Mesendoderm (in vitro differentiated cells): ENCODE measurements at regions not wholly inside any gene's neighbourhood (a gene's known extent, or its start where the extent isn't known, plus 50 kb on each side); places are given as distances from the start of the nearest gene placed in this dataset.
"Not testable (repeated sequence)": the region's sequence is repeated elsewhere in the genome, so short reads cannot be mapped to it uniquely, and the experiment has no call there.

Experiments
- DNase-seq: peaks from one replicate; pipeline ENCODE4 v3.0.0; 2013
- H2AK5ac ChIP-seq: 2 replicates; pipeline ENCODE4 v1.6.1; 2013; ENCODE audit warnings: low read length, inconsistent platforms
- H2BK120ac ChIP-seq: 2 replicates; pipeline ENCODE4 v1.6.1; 2013; ENCODE audit warnings: low read depth, mild to moderate bottlenecking, low read length, moderate library complexity, mixed read lengths
- H2BK15ac ChIP-seq: replicated peaks from 2 replicates; pipeline ENCODE4 v1.6.1; 2013; ENCODE audit warnings: low read depth, mild to moderate bottlenecking, moderate library complexity
- H2BK5ac ChIP-seq: 2 replicates; pipeline ENCODE4 v1.6.1; 2013; ENCODE audit warnings: low read length, inconsistent platforms
- H3K18ac ChIP-seq: 2 replicates; pipeline ENCODE4 v1.6.1; 2013; ENCODE audit warnings: mild to moderate bottlenecking, low read length, mixed read lengths
- H3K23ac ChIP-seq: one replicate; pipeline ENCODE4 v1.6.1; 2013; ENCODE audit warnings: low read length
- H3K27ac ChIP-seq: 2 replicates; pipeline ENCODE4 v1.5.1; 2013; ENCODE audit warnings: low read depth, mild to moderate bottlenecking, inconsistent platforms, low read length, moderate library complexity
- H3K27me3 ChIP-seq: 2 replicates; pipeline ENCODE4 v1.6.1; 2013; ENCODE audit warnings: low read length, control low read depth, mild to moderate bottlenecking, inconsistent platforms; ENCODE audit not compliant: insufficient read depth, poor library complexity
- H3K36me3 ChIP-seq: 2 replicates; pipeline ENCODE4 v1.6.1; 2013; ENCODE audit warnings: low read length, inconsistent platforms; ENCODE audit not compliant: control insufficient read depth, insufficient read depth
- H3K4ac ChIP-seq: one replicate; pipeline ENCODE4 v1.6.1; 2013; ENCODE audit warnings: low read depth, mild to moderate bottlenecking, low read length, moderate library complexity
- H3K4me1 ChIP-seq: 2 replicates; pipeline ENCODE4 v1.6.1; 2013; ENCODE audit warnings: low read depth, low read length, inconsistent platforms; ENCODE audit not compliant: control insufficient read depth
- H3K4me2 ChIP-seq: 2 replicates; pipeline ENCODE4 v1.6.1; 2013; ENCODE audit warnings: low read length
- H3K4me3 ChIP-seq: 2 replicates; pipeline ENCODE4 v1.5.1; 2013; ENCODE audit warnings: mild to moderate bottlenecking, low read length
- H3K56ac ChIP-seq: one replicate; pipeline ENCODE4 v1.6.1; 2013; ENCODE audit warnings: low read length
- H3K79me1 ChIP-seq: 2 replicates; pipeline ENCODE4 v1.6.1; 2013; ENCODE audit warnings: low read length, inconsistent platforms
- H3K79me2 ChIP-seq: 2 replicates; pipeline ENCODE4 v1.6.1; 2013; ENCODE audit warnings: mild to moderate bottlenecking, low read length; ENCODE audit not compliant: control insufficient read depth, insufficient read depth
- H3K9ac ChIP-seq: 2 replicates; pipeline ENCODE4 v1.6.1; 2013; ENCODE audit warnings: low read length, inconsistent platforms
- H4K5ac ChIP-seq: one replicate; pipeline ENCODE4 v1.6.1; 2013; ENCODE audit warnings: low read length
- H4K8ac ChIP-seq: one replicate; pipeline ENCODE4 v1.6.1; 2013; ENCODE audit warnings: low read depth, mild to moderate bottlenecking, control low read depth, low read length, moderate library complexity
- WGBS: extraction: QIAGEN DNeasy Blood & Tissue Kit; methylation state at CpG from one replicate; pipeline ENCODE4 v1.1.7; 2013; ENCODE audit warnings: low lambda C conversion rate, missing lambda C conversion rate; ENCODE audit not compliant: insufficient coverage; ENCODE audit errors: extremely low coverage; 5-methylcytosine and 5-hydroxymethylcytosine counted together

- not testable (repeated sequence) for H3K56ac ChIP-seq, H3K4me2 ChIP-seq, H3K4me1 ChIP-seq, H3K79me2 ChIP-seq, H2BK120ac ChIP-seq, H3K9ac ChIP-seq, H3K36me3 ChIP-seq, H3K27me3 ChIP-seq, H4K5ac ChIP-seq, H3K23ac ChIP-seq, H2BK5ac ChIP-seq, DNase-seq, H4K8ac ChIP-seq, H3K4ac ChIP-seq, H2BK15ac ChIP-seq, H2AK5ac ChIP-seq, H3K27ac ChIP-seq, H3K4me3 ChIP-seq, H3K79me1 ChIP-seq, H3K18ac ChIP-seq
- no CpG with 5 or more reads among the region's 5 CpGs for WGBS
These were observed 68.9 kb downstream of the CCDC74A start for GRCh38 chr2:131596561-131596960.

GRCh38 chr2:131602444-131602843, 74.8 kb downstream of the CCDC74A start:
- H3K23ac ChIP-seq, DNase-seq, H3K4me3 ChIP-seq, H3K4ac ChIP-seq, H2BK5ac ChIP-seq, H4K5ac ChIP-seq, H3K27me3 ChIP-seq, H3K27ac ChIP-seq, H3K9ac ChIP-seq, H4K8ac ChIP-seq, H2BK120ac ChIP-seq, H3K4me2 ChIP-seq, H2AK5ac ChIP-seq, H2BK15ac ChIP-seq, H3K4me1 ChIP-seq, H3K18ac ChIP-seq, H3K79me2 ChIP-seq, H3K36me3 ChIP-seq, H3K79me1 ChIP-seq, H3K56ac ChIP-seq: not testable (repeated sequence)
- no CpG with 5 or more reads among the region's 5 CpGs for WGBS

- not testable (repeated sequence) for DNase-seq, H3K27me3 ChIP-seq, H3K4me2 ChIP-seq, H3K18ac ChIP-seq, H3K79me1 ChIP-seq, H3K9ac ChIP-seq, H3K36me3 ChIP-seq, H3K4ac ChIP-seq, H2AK5ac ChIP-seq, H3K4me3 ChIP-seq, H3K79me2 ChIP-seq, H4K5ac ChIP-seq, H4K8ac ChIP-seq, H3K56ac ChIP-seq, H2BK15ac ChIP-seq, H3K27ac ChIP-seq, H2BK120ac ChIP-seq, H2BK5ac ChIP-seq, H3K4me1 ChIP-seq, H3K23ac ChIP-seq
- no CpG with 5 or more reads among the region's 2 CpGs for WGBS
These were observed 77.0 kb downstream of the CCDC74A start for GRCh38 chr2:131604652-131605051.

- H2BK120ac ChIP-seq, H2BK15ac ChIP-seq, H4K5ac ChIP-seq, H3K23ac ChIP-seq, H3K36me3 ChIP-seq, H2BK5ac ChIP-seq, H3K9ac ChIP-seq, DNase-seq, H3K27ac ChIP-seq, H3K79me1 ChIP-seq, H4K8ac ChIP-seq, H3K27me3 ChIP-seq, H2AK5ac ChIP-seq, H3K4ac ChIP-seq, H3K56ac ChIP-seq, H3K79me2 ChIP-seq, H3K4me1 ChIP-seq, H3K4me3 ChIP-seq, H3K4me2 ChIP-seq, H3K18ac ChIP-seq: not testable (repeated sequence)
- WGBS, result no CpG with 5 or more reads among the region's 1 CpG
These were observed 78.7 kb downstream of the CCDC74A start for GRCh38 chr2:131606366-131606765.

GRCh38 chr2:131607056-131607455, 79.4 kb downstream of the CCDC74A start:
- H3K23ac ChIP-seq, result not testable (repeated sequence)

GRCh38 chr2:131614539-131614938, 86.9 kb downstream of the CCDC74A start:
- not testable (repeated sequence) for H3K79me1 ChIP-seq, H3K56ac ChIP-seq, DNase-seq, H3K4me1 ChIP-seq, H3K18ac ChIP-seq, H3K4me2 ChIP-seq, H4K5ac ChIP-seq, H4K8ac ChIP-seq, H3K36me3 ChIP-seq, H3K9ac ChIP-seq, H3K27me3 ChIP-seq, H2AK5ac ChIP-seq, H3K23ac ChIP-seq, H2BK5ac ChIP-seq, H2BK15ac ChIP-seq, H3K4me3 ChIP-seq, H2BK120ac ChIP-seq, H3K4ac ChIP-seq, H3K79me2 ChIP-seq, H3K27ac ChIP-seq
- no CpG with 5 or more reads among the region's 3 CpGs for WGBS

More at GRCh38 chr2:131607056-131607455, 79.4 kb downstream of the CCDC74A start:
- H3K4ac ChIP-seq, H2BK15ac ChIP-seq, H3K9ac ChIP-seq, H3K79me1 ChIP-seq, H3K4me2 ChIP-seq, H3K18ac ChIP-seq, H2BK5ac ChIP-seq, H3K4me1 ChIP-seq, H3K56ac ChIP-seq, H2BK120ac ChIP-seq, H4K5ac ChIP-seq, H3K4me3 ChIP-seq, H3K27me3 ChIP-seq, H3K27ac ChIP-seq, H2AK5ac ChIP-seq, H4K8ac ChIP-seq, H3K79me2 ChIP-seq, DNase-seq, H3K36me3 ChIP-seq: not testable (repeated sequence)
- no CpG with 5 or more reads among the region's 5 CpGs for WGBS
